GM18907 (cell line): ENCODE measurements at regions not wholly inside any gene's neighbourhood (a gene's known extent, or its start where the extent isn't known, plus 50 kb on each side); places are given as distances from the start of the nearest gene placed in this dataset.
"Not testable (repeated sequence)": the region's sequence is repeated elsewhere in the genome, so short reads cannot be mapped to it uniquely, and the experiment has no call there.

Source experiments
- ATAC-seq: cut with Tn5 transposase; IDR thresholded peaks from one replicate; pipeline ENCODE4 v1.9.1; 2021; ENCODE audit warnings: mild to moderate bottlenecking, moderate library complexity; ENCODE audit not compliant: unreplicated experiment

DNA sequence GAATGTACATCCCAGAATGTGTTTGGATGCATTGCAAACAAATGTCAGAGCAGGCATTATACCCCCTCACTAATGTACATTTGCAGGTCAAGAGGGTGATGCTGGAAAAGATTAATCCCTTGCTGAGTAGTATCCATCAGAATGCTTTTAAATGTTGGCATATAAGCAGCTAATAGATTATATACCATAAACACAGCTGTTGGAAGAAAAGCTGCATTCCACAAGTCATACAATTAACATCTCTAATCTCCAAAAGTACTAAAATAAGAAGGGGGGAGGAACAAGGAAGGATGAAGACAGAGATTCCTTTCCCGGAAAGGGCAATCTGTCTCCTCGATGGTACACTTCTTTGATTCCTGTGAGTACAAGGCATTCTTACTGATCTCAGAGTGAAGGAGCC, 445.7 kb upstream of the CDIN1 start:
- no peak for ATAC-seq

GRCh38 chr15:36136049-36136448, 443.4 kb upstream of the CDIN1 start:
- no peak for ATAC-seq

DNA sequence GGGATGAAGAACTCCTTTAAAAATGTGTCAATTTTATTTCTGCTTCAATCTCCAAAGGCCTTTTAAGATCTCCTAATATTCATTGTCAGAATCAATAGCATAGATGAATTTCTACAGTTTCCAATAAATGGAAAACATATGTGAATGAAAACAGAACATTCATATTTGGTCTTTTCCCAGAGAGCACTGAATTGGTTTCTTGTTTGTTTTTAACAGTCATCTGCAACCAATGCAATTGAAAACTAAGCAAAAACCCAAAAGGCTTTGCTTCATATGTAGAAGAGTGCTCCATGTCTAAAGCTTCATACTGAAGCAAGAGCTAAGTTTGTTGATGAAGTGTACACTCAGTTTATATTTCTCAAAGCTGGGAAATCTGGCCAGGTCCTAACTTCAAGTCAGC, 426.5 kb upstream of the CDIN1 start:
- no peak for ATAC-seq

- ATAC-seq: no peak
Measured at GRCh38 chr15:36156879-36157427, 422.5 kb upstream of the CDIN1 start.

DNA sequence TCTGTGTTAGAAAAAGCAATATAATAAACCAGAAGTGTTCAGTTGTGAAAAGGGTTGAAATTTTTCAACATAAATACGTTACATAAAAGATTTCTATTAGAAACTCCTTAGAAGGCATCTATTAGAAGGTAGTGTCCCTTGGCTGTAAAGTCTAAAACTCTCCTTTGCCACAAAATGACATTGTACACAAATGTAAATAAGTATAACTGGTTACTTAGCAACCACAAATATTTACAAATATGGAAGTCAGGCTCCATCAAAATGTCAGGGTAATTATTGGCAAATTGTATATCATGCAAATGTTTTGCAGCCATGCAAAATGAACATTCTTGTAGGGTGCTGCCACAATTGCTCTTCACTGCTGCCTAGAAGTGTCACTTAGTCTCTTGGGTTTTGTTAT, 419.1 kb upstream of the CDIN1 start:
- no peak for ATAC-seq

GRCh38 chr15:36161108-36161507, 418.3 kb upstream of the CDIN1 start:
- ATAC-seq: no peak

GRCh38 chr15:36161771-36162212, 417.6 kb upstream of the CDIN1 start:
- ATAC-seq: no peak

- not testable (repeated sequence) for ATAC-seq
Measured at GRCh38 chr15:36163983-36164382, 415.4 kb upstream of the CDIN1 start.

GRCh38 chr15:36172955-36173354, 406.5 kb upstream of the CDIN1 start:
- no peak for ATAC-seq

DNA sequence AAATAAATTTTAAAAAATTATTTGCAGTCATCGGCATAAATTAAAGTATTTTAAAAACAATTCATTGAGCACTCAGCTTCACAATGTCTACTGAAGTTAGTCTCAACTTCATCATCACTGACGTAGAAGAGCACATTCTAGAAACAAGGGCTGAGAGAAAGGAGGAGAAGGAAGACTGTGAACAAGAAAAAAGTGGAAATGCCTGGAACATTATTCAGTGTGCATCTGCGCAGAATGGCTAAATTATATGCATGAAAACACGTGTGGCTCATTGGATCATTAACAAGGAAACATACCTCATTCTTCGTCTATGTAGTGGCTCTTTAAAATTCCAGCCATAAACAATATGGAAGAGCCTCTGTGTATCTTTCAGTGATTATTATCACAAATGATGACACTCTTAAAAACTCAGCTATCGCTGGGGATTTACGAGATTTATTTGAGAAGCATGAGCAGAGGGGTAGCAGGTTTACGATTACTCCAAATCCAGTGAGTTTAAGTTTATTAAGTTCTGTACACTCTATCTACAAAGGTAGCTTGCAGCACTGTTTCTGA, 404.2 kb upstream of the CDIN1 start:
- ATAC-seq: no peak

DNA sequence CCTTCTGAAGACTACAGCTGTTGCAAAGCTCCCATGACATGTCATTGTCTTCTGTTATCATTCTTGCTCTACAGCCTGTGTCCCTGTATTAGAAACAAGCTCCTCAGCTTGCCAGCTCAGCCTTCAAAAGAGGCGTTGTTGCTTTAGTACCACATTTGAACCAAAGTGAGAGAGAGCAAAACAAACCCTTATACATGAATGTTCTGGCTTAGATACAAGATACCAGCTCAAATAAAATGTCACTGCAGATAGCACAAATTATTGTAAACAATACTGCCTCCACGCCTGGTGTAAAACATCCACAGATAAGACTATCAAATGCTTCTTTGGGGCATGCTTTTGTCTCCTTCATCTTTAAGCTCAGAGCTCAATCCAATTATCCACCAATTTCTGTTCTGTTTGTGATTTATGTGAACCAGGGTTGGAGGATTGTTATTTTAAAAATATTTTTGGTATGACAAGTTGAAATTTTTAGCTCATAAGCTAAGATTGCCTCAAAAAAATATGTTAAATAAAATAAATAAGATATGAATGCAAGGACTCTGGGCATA, 403.6 kb upstream of the CDIN1 start:
- no peak for ATAC-seq

GRCh38 chr15:36177590-36178302, 401.7 kb upstream of the CDIN1 start:
- no peak for ATAC-seq

DNA sequence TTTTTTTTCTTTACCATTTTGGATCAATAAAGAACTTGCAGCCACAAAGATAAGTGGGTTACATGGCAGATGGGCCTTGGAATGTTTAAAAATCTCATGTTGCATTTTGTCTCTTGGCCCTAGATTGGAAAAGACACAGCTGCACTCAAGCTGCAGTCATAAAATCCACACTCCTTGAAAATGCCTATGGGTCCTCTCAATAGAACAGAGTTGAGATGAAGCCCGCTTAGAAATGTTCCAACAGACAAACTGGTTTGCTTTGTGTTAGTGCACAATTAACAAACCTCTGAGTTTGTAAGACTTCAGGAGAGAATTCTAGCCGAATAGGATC, 401.2 kb upstream of the CDIN1 start:
- no peak for ATAC-seq

DNA sequence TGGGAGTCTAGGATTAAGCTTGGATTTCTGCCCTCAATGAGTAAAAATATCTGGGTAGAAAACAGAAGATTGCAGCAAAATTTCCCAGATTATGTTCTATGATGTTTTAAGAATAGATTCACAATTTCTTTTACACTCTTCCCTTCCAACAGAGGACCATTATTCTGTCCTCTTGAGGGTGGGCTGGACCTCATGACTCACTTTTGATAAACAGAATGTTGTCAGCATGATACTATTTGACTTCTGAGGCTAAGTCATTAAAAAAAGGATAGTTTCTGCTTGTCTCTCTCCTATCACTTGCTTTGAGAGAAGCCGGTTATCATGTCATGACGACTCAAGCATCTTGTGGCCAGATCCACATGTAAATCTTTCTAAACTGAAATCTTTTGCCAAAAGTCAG, 396.2 kb upstream of the CDIN1 start:
- ATAC-seq: no peak

DNA sequence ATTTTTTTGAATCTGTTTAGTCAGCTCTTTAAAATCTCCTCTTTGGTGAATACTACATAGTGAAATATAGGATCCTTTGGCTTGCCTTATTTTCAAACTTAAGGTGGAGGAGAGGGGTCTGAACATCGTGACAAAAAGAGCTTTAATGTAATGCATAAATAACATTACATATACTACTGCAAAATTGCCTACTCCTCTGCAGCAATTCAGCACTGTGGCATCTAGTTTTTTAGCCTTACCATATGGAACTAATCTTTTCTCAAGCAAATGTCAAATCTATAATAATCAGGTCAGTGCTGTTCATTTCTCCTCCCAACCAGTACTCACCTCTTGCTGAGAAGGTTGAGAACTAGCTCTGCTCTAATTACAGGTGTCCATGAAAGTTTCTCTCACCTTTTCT, 394.0 kb upstream of the CDIN1 start:
- ATAC-seq: no peak

DNA sequence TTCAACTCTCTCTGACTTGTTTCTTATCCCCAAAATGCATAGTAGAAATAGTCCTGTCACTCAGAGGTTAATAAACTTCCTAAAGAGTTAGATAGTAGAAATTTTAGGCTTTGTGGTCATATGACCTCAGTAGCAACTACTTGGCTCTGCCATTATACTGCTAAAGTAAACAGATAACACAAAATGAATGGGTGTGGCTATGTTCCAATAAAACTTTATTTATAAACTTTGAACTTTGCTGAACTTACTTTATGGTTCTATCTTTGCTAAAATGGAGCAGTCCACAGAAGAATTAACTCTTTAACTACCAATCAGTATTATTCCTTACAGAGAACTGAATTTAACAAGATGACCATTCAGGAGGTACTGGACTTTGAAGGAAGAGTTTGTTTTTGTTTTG, 393.6 kb upstream of the CDIN1 start:
- no peak for ATAC-seq

DNA sequence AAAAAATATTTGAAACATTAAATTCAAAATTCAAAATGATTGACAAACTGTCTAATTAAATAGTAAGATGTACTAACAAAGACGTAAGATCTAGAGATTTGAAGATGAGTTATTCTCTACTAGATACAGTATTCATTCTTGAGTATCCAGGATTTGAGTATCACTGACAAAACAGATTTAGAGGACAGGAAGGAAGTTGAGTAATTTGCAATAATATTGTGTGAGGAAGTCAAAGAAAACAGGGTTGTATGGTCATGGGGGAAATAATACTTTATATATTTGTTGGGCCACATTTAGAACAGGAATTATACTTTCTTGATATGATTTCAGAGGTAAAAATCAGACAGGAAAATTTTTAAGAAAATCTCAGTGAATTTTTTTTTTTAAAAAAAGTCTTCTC, 393.1 kb upstream of the CDIN1 start:
- no peak for ATAC-seq

- no peak for ATAC-seq
Measured at GRCh38 chr15:36191459-36191858, 388.0 kb upstream of the CDIN1 start.

DNA sequence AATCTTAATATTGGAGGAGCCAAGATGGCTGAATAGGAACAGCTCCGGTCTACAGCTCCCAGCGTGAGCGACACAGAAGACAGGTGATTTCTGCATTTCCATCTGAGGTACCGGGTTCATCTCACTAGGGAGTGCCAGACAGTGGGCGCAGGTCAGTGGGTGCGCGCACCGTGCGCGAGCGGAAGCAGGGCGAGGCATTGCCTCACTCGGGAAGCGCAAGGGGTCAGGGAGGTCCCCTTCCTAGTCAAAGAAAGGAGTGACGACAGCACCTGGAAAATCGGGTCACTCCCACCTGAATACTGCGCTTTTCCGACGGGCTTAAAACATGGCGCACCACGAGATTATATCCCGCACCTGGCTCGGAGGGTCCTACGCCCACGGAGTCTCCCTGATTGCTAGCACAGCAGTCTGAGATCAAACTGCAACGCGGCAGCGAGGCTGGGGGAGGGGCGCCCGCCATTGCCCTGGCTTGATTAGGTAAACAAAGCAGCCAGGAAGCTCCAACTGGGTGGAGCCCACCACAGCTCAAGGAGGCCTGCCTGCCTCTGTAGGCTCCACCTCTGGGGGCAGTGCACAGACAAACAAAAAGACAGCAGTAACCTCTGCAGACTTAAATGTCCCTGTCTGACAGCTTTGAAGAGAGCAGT, 383.9 kb upstream of the CDIN1 start:
- not testable (repeated sequence) for ATAC-seq

- no peak for ATAC-seq
Measured at GRCh38 chr15:36208868-36209582, 370.4 kb upstream of the CDIN1 start.

GRCh38 chr15:36210426-36210825, 369.0 kb upstream of the CDIN1 start:
- no peak for ATAC-seq
